Thyroid gland (tissue), 4 donors: ENCODE measurements at regions not wholly inside any gene's neighbourhood (a gene's known extent, or its start where the extent isn't known, plus 50 kb on each side); places are given as distances from the start of the nearest gene placed in this dataset.

Experiments used
- DNase-seq, 2 donors: peaks; one replicate each; pipeline ENCODE4 v3.0.0-alpha.2; 2019
- H3K27ac ChIP-seq, 3 donors: fragments of 200-600 bp; sonication (generic); 1 replicate in 2 of 3; 2 replicates in 1 of 3; pipeline ENCODE4 v1.5.1; 2016 to 2019; ENCODE audit warnings: mild to moderate bottlenecking in 1 of 3, moderate library complexity in 1 of 3
- H3K27me3 ChIP-seq: fragments of 200-600 bp; sonication (generic); one replicate; pipeline ENCODE4 v1.5.1; 2019
- H3K36me3 ChIP-seq, 2 donors: fragments of 200-600 bp; sonication (generic); one replicate each; pipeline ENCODE4 v1.5.1; 2016 to 2019
- H3K4me1 ChIP-seq, 2 donors: fragments of 200-600 bp; sonication (generic); one replicate each; pipeline ENCODE4 v1.5.1; 2017 to 2019
- H3K4me3 ChIP-seq, 3 donors: fragments of 200-600 bp; sonication (generic); replicated peaks in 1 of 3; 1 replicate in 2 of 3; 2 replicates in 1 of 3; pipeline ENCODE4 v1.5.1; 2016; ENCODE audit warnings: mild to moderate bottlenecking in 1 of 3
- H3K9me3 ChIP-seq: fragments of 200-600 bp; sonication (generic); one replicate; pipeline ENCODE4 v1.5.1; 2017
- POLR2A ChIP-seq, 2 donors: fragments of 450-650 bp; IDR thresholded peaks; one replicate each; pipeline ENCODE4 v1.6.1; 2017; ENCODE audit warnings: antibody characterized with exemption in 2 of 2, mild to moderate bottlenecking in 2 of 2, moderate library complexity in 1 of 2
- WGBS, 2 donors: methylation state at CpG; one replicate each; pipeline ENCODE4 v1.1.5; 2017; 5-methylcytosine and 5-hydroxymethylcytosine counted together
- intact Hi-C: fragments of 100-400 bp; cut with DNase I; formaldehyde crosslinking; loops from one replicate; pipeline ENCODE4 v1.15.1; 2023
- TF ChIP-seq, protein P1 (sequence below), 6 experiments: fragments of 200-600 bp in 3 of 6; fragments of 450-650 bp in 3 of 6; sonication (generic) in 3 of 6; IDR thresholded peaks; one replicate each; pipeline ENCODE4 v1.5.1; 2016 to 2019; ENCODE audit warnings: antibody characterized with exemption in 6 of 6, mild to moderate bottlenecking in 2 of 6, inconsistent platforms in 1 of 6, moderate library complexity in 1 of 6

DNA sequence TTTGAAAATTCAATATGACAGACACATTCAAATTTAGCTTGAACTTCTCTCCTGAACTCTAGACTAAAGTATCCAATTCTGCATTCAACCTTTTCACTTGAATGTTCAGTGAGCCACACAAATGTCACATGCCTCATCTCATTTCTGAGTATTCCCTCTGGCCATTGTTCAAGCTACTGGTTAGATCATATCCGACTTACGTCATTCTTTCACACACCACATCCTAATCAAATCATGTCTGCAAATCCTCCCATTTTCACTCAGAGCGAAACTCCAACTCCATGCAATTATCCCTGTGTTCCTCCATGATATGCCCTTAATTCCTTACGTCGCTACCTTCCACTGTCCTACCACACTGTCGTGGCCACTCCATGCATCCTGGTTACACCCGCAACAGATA is 425.1 kb downstream of the CBLN2 start:
- no peak for DNase-seq
- TF ChIP-seq POLR2A (IDR thresholded peaks at IDR 0.05) = no peak
- TF ChIP-seq, protein P1, sequence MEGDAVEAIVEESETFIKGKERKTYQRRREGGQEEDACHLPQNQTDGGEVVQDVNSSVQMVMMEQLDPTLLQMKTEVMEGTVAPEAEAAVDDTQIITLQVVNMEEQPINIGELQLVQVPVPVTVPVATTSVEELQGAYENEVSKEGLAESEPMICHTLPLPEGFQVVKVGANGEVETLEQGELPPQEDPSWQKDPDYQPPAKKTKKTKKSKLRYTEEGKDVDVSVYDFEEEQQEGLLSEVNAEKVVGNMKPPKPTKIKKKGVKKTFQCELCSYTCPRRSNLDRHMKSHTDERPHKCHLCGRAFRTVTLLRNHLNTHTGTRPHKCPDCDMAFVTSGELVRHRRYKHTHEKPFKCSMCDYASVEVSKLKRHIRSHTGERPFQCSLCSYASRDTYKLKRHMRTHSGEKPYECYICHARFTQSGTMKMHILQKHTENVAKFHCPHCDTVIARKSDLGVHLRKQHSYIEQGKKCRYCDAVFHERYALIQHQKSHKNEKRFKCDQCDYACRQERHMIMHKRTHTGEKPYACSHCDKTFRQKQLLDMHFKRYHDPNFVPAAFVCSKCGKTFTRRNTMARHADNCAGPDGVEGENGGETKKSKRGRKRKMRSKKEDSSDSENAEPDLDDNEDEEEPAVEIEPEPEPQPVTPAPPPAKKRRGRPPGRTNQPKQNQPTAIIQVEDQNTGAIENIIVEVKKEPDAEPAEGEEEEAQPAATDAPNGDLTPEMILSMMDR (IDR thresholded peaks at IDR 0.05) = no peak

DNA sequence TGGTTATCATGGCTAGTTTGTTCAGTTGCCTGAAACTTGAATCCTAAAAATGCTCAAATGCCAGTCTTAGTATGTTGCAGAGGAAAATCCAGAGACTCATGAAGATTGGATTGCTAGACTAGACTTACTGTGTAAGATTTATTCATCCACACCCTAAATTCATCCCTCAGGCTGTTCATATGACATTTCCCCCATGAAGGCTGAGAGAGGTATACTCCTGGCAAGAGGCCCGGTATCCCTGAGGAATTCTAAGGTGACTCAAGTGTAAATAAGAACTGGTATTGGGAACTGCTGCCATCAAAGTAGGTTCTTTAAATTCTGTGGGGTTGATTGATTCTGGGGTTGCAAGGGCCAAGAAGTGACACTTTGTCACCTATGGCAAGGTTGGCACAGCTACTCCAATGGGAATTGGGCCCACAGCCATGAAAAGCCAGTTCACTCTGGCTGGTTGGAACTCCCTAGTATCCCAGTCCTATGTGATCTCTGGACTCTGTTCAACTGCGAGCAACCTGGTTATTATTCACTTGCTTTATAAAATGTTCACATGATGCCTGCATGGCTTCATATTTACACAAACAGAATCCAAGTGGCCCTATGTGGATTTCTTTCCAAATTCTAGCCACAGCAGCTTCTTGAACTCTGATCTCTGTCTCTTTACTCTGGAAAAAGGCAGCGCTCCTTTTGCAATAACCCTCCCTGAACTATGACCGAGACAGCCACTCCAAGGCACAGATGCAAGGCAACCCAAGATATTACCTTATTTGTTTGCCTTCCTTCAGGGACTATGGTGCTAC is 429.1 kb downstream of the CBLN2 start:
- no peaks in the 10 kb centered on the region for H3K9me3 ChIP-seq
- H3K4me1 ChIP-seq = no peaks in the 10 kb centered on the region
- H3K36me3 ChIP-seq = no peaks in the 10 kb centered on the region
- no peak overlapping the region for H3K4me3 ChIP-seq
- H3K27me3 ChIP-seq = no peaks in the 10 kb centered on the region
- TF ChIP-seq, protein P1 (IDR thresholded peaks at IDR 0.05) = no peak
- no peak for TF ChIP-seq POLR2A (IDR thresholded peaks at IDR 0.05)
- intact Hi-C loops = no loop called here
- 86 to 89% methylated on average over 4 of the region's 4 CpGs for WGBS, 2 donors
- H3K27ac ChIP-seq = no peak overlapping the region
- no peak for DNase-seq

More for the DNA sequence above, 425.1 kb downstream of the CBLN2 start:
- no peaks in the 10 kb centered on the region for H3K36me3 ChIP-seq
- no peak overlapping the region for H3K4me3 ChIP-seq
- no peaks in the 10 kb centered on the region for H3K9me3 ChIP-seq
- intact Hi-C loops = no loop called here
- no peaks in the 10 kb centered on the region for H3K4me1 ChIP-seq
- H3K27me3 ChIP-seq = no peaks in the 10 kb centered on the region
- H3K27ac ChIP-seq = no peak overlapping the region
- WGBS, 2 donors = 82 to 89% methylated on average over 7 of the region's 7 CpGs

DNA sequence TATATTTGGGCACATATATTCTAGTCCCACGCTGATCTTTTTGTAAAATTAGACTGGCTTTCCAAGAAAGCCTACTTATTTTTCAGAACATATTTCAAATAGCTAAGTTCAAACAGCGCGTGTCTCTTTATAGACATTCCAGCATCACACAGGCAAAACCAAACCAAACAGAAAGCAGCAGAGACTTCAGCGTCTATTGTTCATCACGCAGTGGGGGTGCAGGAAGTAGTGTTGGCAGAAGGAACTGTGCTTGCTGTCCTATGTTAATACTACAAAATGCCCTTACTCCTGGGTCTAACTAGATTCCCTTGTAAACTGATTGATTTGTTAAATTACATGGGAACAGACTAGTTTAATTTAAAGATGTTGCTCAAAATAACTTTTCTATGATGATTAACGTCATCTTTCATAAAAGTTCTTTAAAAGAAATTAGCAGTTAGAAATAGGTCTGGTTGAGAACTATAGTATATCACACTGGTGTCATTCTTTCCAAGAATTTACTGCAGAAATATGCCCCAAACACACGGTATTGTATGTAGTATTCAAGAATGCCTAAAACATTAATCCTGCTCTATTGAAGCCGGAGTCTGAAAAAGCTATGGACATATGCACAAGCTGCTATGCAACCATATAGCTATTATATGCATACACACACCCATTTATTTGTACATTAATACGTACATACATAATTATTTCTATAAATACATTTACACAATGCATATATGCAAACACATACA is 436.3 kb downstream of the CBLN2 start:
- whole genome bisulfite sequencing, 2 donors = 38 to 42% methylated on average over 9 of the region's 9 CpGs
- H3K36me3 ChIP-seq = no peaks in the 10 kb centered on the region
- DNase-seq = no peak
- H3K27ac ChIP-seq = no peak overlapping the region
- intact Hi-C loops = no loop called here
- H3K4me1 ChIP-seq = no peaks in the 10 kb centered on the region
- TF ChIP-seq, protein P1 (IDR thresholded peaks at IDR 0.05) = no peak
- no peak for TF ChIP-seq POLR2A (IDR thresholded peaks at IDR 0.05)
- H3K27me3 ChIP-seq = no peaks in the 10 kb centered on the region
- no peak overlapping the region for H3K4me3 ChIP-seq
- H3K9me3 ChIP-seq = no peaks in the 10 kb centered on the region

DNA sequence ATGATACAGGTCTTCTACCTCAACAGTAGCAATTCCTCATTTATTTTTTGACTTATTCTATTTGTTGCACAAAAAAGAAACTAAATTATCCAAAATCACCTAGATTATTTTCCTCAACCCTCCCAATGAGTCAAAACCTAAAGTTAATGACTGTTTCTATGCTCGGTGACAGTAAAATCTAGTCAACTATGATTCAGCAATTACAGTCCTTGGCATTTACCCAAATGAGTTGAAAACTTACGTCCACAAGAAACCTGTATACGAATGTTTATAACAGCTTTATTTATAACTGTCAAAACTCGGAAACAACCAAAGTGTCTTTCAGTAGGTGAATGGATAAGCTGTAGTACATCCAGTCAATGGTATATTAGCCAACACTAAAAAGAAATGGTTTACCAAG is 439.3 kb downstream of the CBLN2 start:
- Histone ChIP-seq H3K4me3 (no peak overlapping the region), H3K27ac (no peak overlapping the region), H3K9me3 (no peaks in the 10 kb centered on the region), H3K27me3 (no peaks in the 10 kb centered on the region), H3K4me1 (no peaks in the 10 kb centered on the region), H3K36me3 (no peaks in the 10 kb centered on the region)
- intact Hi-C loops = no loop called here
- DNase-seq = no peak
- 91 to 92% methylated on average over 4 of the region's 4 CpGs for WGBS, 2 donors
- no peak for TF ChIP-seq POLR2A (IDR thresholded peaks at IDR 0.05)
- TF ChIP-seq, protein P1 (IDR thresholded peaks at IDR 0.05) = no peak

DNA sequence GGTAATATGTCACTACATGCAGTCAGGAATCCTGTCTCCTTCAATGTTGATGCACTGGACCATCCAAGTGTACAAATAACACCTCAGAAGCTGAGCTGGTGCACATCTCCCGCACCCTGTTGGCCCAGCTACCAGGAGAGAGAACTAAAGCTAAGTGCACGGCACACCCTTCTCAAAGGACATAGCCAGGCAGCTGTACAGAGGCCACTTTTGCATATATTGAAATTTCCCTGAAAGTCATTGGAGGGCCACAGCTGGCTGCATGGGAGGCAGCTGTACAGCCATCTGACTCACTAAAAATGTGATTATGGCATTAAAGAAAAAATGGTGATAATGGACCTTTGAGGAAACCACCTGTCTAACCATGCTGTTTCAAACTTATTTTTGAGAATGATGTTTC is 441.7 kb downstream of the CBLN2 start:
- Histone ChIP-seq H3K27me3 (no peaks in the 10 kb centered on the region), H3K9me3 (no peaks in the 10 kb centered on the region), H3K36me3 (no peaks in the 10 kb centered on the region), H3K4me1 (no peaks in the 10 kb centered on the region), H3K27ac (no peak overlapping the region), H3K4me3 (no peak overlapping the region)
- TF ChIP-seq, protein P1 (IDR thresholded peaks at IDR 0.05) = no peak
- TF ChIP-seq POLR2A (IDR thresholded peaks at IDR 0.05) = no peak
- no peak for DNase-seq
- intact Hi-C loops = no loop called here
- 33 to 51% methylated on average over 2 of the region's 2 CpGs for WGBS, 2 donors
